ENCODE measurements at regions not wholly inside any gene's neighbourhood (a gene's known extent, or its start where the extent isn't known, plus 50 kb on each side); places are given as distances from the start of the nearest gene placed in this dataset.

DNA sequence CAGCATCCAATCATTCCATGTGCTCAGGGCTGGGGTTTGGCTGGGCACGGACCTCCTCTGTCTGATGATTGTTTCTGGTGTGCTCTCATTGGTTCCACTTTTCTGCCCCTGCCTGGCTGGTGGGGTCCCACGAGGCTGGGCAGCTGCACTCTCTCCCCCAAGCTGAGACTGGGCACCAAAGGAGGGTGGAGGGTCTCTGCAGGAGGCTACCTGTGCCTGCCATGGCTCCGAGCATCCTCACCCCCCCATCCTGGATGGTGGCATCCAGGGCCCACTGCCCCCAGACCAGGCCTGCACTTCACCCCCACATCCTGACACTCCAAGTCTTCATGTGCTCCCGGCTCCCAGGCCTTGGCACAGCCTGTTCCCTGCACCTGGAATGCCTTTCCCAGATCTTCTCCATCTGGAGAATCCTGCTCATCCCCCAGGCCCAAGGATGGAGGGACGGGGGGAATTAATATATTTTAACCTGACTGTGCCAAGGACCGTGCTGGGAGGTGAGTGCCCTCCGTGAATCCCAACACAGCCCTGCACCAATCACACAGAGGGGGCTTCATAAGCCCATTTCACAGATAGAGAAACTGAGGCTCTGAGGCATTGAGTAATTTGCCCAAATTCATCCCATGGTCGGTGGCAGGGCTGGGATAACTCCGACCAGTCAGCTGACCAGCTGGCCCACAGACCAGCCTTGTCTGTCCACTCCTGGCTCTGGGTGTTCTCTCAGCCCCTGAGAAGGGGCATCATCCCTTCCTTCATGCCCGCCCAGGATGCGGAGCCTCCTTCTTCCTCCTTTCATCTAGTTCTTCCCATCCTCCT lies 403.4 kb downstream of the MATN1 start:
- DNase-seq (ENCODE audit: low read depth in 3 of 3), result no peak

DNA sequence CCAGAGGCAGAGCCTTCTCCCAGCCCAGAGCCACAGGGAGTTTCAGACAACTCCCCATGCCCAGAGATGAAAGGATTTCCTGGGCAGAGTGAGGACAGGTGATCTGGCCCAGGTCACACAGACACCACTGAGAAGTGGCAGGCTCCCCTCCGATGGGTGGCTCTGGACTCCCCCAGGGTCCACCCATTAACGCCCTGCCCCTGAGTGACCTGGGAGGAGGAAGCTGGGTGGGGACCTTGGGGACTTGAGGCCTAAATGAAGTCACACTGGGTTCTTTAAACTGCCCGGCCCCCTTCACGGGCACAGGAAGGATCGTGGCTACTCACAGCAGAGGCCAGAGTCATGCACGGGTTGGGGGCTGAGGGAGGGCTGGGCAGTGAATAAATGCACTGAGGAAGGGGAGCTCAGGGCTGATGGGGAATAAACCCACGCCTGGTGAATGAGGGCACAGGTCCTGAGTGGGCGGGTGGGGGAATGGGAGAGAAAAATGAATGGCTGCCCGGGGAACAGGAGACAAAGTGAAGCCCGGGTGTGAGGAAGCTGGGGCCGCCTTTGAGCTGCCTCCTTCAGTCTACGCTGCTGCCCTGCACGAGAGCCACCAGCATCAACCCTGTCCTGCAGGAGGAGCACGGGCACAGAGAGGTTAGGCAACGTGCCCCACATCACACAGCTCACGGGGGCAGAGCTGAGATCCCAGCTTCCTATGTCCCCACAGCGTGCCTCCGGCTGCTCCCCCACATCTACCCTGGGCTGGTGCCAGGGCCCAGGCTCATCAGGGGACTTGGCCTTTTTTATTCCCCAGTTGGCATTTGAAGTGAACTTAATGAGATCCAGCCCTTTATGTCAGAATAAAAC lies 404.3 kb downstream of the MATN1 start:
- DNase-seq (ENCODE audit: low read depth in 3 of 3), result no peak

DNA sequence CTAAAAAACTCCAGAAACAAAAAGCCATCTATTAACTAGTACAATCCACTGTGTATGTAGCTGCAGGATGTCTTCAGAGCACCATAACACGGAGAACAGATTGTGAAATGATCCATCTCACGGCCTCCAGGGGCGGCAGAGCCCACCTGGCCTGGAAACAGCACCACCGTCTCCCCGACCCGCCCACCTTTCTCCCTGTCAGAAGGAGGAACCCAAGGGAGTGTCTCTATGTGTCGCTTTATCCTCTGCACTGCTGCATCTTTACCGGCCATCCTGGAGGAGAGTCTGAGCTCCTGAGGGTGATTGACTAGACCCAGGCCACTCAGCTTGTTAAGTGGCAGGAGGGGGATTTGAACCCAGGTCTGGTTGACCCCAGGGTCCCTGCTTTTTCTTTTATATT lies 405.0 kb downstream of the MATN1 start:
- DNase-seq (ENCODE audit: low read depth in 3 of 3), result no peak

DNA sequence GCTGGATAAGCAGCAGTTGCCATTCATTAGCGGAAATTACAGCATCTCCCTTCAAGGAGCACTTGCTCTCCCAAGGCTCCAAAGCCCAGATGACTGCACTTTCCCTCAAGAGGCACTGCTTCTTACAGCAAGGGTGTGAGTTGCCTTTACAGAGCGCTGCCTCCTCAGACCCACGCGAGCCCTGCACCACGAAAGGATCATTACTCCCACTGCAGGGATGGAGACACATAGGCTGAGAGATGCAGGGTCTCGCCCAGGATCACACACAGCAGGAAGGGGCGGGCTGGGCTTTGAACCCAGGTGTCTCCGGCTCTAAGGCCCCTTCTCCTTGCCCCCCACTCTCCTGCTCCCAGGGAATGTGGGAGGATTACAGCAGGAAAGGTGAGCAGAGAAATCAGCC lies 405.5 kb downstream of the MATN1 start:
- DNase-seq (ENCODE audit: low read depth in 3 of 3), result no peak

DNA sequence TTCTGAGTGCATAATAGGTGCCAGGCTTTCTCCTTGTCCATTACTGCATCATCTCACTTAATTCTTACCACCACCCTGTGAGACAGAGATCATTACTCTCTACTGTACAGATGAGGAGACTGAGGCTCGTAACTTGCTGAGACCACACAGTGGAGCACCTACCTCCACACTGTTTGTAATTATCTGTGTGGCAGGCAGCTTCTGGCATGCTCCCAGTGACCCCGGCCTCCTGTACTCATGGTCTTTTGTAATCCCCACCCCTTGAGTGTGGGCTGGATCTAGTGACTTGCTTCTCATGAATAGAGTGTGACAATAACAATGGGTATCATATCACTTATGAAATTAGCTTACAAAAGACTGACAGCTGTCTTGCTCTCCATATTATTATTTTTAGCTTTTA lies 407.3 kb downstream of the MATN1 start:
- DNase-seq (ENCODE audit: low read depth in 3 of 3), result no peak

DNA sequence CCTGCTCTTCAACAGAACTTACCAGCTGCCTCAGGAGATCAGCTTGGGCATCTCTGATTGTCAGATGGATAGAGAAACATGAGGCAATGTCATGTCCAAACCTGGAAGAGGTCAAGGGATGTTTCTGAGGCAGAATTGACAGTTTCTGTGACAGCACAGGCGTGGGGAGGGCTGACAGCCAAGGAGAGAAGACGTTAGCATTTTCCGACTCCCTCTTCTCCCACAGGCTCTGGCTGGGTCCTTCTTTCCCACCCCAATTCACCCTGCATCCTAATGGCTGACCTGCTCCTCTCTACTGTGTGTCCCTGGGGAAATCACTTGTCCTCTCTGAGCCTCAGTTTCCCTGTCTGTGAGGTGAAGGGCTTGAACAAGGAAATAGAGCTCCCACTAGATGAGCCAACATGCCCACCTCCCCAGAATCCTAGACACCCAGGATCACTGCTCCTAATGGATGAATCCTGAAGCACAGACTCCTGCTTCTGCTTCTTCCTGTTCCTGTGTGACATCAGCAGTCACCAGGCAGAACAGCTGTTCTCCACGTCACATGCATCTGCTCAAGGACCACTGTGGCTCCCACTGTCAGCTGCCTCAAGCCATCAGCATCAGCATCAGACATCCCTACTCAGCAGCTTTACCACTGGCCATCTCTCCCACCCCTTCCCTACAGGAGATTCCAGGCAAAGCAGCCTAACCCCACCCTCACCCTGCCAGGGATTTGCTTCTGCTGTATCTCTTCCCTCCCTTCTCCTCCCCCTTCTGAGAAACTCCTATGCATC lies 408.0 kb downstream of the MATN1 start:
- no peak for DNase-seq (ENCODE audit: low read depth in 3 of 3)

DNA sequence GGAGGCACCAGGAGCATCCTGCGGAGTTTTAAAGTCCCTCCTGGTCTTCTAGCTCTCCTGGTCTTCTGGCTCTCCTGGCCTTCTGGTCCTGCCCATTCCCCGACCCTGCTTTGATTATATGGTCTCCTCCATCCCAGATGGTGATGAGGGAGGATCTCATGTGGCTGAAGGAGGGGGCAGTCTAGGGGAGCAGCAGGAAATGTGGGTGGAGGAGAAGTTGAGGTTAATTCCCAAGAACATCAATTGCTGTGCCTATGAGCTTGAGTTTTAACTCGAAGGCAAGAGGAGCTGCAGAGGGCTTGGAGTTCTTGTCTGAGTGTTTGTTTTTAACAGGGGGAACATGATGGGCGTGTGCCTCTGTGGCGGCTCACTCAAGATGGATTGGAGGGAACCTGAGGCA lies 408.8 kb downstream of the MATN1 start:
- DNase-seq (ENCODE audit: low read depth in 3 of 3), result no peak

DNA sequence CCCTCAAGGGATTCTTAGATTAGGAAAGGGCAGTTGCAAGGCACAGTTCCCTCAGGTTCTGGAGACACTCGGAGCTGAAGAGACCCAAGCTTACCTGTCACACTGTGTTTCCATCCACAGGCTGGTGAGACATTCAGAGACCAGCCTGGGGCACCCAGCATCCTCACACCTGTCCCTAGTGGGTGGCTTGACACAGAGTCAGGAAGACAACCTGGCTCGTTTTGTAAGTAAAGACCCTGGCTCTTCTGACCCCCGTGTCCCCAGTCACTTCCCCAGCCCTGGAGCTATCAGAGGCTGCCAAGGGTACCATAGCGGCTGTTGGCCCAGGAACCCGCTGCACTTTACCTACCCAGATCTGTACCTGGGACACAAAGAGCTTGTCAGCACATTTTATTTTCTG lies 409.8 kb downstream of the MATN1 start:
- no peak for DNase-seq (ENCODE audit: low read depth in 3 of 3)

DNA sequence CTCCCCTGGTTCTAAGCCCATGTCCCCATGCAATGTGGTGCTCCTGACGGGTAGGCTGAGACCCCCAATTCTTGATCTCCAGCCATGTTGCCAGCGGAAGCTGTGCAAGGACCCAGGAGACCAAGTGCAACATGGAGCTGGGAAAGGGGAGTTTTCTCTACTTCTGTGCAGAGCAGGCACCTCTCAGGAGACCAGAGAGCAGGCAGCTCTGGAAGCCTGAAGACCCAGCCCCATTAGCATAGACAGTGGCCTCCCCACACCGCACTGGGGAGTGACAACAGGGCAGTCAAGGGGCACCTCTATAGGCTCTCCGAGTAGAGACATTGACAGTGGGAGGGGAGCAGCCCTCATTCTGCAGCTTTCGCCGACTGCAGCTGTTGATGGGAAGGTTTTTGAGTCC lies 410.2 kb downstream of the MATN1 start:
- no peak for DNase-seq (ENCODE audit: low read depth in 3 of 3)

DNA sequence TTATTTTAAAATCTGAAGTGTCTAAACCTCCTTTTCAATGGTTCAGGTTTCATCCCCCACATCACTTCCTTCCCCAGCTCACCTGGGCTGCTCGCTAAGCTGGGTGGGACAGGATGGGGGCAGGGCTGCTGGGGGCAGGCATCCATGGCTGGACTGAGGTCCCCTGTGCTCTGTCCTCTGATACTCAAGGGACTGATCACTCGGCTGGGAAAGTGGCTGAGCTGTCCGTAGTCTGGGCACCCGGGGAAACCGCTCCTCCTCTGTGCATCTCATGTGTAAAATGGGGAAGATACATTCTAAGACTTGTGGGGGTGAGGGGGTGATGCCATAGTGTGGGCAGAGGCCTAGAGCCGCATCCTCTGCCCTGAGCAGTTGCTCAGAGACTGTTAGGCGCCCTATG lies 411.2 kb downstream of the MATN1 start:
- no peak for DNase-seq (ENCODE audit: low read depth in 3 of 3)

DNA sequence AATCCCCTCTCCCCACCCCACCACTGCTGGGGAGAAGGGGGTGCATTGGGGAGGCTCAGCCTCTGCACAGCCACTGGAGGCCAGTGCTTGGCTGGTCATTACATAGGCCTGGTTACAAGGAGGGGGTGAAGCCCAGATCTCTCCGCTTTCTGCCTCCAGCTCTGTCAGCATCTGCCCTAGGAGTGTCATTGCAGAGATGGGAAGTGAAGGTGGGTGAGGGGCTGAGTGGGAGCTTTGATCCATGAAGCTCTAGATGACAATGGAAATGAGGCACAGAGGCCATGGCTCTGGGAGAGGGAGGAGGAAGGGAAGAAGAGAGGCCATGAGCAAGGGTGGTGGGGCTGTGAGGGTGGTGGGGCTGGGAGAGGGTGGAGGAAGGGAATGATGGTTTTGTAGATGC lies 411.6 kb downstream of the MATN1 start:
- DNase-seq (ENCODE audit: low read depth in 3 of 3), result no peak

DNA sequence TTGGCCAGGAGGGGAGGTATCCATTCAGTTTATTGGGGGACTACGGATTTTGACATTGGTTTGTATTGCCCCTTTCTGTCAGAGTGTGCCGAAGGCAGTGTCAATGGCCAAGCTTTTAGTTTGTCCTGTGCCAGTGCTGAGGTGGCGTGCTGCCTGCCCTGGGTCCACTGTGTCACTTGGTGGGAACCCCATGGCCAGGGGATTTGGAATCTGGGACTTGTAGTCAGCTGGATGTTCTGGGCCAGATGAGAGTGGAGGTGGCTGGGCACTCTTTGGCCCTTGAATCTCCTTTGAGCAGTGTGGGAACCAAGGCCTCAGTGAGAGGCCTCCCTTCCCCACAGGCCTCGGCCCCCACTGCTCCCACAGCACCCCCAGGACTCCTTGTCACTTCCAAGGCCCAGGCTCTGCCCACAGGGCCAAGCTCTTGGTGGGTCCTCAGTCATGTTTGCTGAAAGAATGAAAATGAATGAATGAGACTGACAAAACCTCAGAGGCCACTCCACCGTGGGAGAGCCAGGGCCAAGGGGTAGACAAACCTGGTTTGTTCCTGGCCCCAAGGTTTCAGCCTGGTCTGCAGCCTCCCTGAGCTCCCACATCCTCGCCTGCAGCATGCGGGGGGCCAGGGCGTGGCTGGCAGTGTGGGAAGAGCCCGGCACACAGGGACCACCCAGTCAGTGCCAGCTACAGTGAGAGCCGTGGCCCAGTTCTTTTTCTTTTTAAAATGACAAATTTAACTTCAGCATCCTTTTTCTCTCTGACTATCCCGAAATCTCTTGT lies 412.2 kb downstream of the MATN1 start:
- DNase-seq (ENCODE audit: low read depth in 3 of 3), result no peak

DNA sequence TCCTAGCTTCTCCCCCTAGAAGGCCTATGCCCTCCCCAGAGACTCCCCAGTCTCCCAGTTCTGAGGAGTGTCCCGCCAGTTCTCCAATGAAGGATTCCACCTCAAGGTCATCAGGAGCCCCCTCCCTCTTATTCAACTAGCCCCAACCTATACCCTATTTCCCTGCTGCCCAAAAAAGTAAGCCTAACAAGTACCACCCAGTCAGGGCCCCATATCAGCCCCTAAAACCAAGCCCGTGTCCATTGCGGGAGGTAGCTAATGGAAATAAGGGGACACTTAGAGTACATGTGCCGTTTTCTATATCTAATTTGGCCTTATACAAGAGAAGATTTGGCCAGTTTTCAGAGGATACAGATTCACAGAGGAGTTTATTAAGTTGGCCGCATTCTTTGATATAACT lies 416.2 kb downstream of the MATN1 start:
- DNase-seq (ENCODE audit: low read depth in 3 of 3), result no peak

DNA sequence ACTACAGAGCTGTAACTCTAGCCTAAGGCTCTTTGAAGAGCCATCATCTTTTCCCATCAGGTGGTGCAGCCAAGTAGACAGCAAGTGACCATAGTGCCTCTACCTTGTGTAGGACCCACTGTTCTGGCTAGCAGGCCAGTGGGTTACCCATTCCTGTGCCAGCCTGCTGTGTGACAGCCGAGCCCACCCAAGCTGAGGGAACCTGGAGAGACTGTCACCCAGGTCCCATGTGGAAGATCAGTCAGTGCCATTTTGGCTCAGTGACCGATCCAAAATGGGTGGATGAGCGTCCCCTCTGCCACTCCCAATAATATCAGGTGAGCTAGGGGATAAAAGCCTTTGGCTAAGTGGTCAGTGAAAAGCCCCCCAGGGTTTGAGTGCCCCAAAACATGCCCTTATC lies 417.9 kb downstream of the MATN1 start:
- DNase-seq (ENCODE audit: low read depth in 3 of 3), result no peak

DNA sequence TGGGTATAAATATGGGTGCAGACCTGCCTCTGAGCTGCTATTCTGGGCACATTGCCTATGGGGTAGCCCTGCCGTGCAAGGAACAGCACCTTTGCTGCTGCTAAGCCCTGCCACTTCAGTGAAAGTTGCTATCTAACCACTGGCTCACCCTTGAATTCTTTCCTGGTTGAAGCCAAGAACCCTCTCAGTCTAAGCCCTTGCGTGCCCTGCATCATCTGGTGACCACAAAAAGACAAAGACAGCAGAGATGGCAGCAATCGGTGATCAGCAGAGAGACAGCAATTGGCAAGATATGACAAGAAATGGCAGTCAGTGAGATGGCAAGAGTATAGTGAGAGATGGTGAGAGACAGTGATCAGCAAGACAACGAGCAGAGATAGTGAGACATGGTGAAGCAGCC lies 418.3 kb downstream of the MATN1 start:
- DNase-seq (ENCODE audit: low read depth in 3 of 3), result no peak

DNA sequence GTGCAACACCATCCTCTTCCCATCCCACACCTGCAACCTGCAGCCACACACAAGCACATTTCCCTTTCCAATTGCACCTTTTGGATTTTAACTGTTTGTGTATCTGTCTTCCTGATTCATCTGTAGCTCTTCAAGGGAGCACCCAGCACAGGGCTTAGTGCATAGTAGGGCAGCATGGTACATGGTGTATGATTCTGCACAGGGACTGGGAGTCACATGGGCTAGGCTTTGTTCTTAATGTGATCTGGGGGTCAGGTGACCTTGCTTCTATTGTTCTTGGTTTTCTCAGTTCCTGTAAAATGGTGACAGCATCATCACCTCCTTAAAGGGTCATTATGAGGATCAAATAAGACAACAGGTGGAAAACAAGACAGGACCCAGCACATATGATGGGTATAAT lies 419.3 kb downstream of the MATN1 start:
- DNase-seq (ENCODE audit: low read depth in 3 of 3), result no peak

DNA sequence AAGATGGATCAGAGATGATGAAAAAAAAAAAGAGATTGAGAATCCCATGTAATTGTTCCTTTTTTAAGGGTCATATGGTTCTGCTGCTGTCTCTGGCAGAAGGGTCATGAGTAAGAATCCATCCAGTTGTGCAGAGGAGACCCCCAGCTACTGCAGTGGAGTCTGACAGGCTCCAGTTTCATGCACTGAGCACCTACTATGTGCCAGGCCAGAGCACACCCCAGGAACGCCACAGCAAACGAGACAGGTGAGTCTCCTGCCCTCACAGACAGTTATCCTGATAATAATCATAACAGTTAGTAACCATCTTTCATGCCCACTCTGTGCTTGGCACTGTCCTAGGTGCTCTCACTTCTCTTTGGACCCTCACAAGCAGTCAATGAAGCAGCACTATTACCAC lies 420.0 kb downstream of the MATN1 start:
- DNase-seq (ENCODE audit: low read depth in 3 of 3), result no peak

DNA sequence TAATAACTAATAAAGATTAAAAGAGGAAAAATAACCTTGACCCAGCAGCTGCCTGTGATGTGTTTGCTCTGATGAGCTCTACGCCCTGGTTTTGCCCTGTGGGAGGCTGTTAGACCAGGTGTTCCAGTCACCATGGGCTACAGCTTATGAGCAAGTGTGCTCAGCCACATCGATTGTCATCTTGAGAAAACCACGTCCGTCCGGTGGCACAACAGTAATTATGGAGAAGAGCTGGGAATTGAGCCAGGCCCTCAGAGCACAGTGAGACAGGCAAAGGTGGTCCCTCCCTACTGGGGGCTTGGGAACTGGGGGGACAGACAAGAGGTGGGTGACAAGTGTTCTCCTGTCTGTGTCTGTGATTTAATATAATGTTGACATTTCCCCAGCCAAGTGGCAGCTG lies 420.5 kb downstream of the MATN1 start:
- DNase-seq (ENCODE audit: low read depth in 3 of 3), result no peak

DNA sequence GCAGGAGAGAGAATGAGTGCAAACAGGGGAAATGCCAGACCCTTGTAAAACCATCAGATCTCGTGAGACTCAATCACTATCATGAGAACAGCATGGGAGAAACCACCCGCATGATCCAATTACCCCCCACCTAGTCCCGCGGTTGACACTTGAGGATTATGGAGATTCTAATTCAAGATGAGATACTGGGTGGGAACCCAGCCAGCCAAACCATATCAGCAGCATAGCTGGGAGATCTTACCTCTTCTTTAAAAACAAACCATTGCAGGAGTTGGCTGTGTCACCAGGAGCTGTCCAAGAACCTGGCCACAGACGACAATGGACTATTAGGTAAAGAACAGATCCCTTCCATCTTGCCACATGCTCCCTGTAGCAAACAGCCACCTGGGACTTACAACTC lies 422.7 kb downstream of the MATN1 start:
- no peak for DNase-seq (ENCODE audit: low read depth in 3 of 3)

DNA sequence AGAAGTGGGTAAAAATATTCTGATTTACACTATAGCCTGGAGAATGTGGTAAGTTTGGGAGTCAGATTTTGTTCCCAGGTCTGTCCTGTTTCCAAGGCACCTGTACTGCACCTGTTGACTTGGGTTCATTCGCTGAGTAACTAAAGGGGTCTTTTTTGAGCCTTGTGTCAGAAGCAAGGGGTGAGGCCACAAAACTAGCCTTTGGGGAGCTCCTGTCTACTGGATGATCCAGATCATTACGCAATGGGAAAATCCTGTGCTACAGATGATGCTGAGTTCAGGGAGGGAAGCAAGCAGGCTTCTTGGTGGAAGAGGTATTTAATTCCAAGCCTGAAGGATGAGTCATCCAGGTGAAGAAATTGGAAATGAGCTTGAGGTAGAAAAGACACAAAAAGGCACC lies 424.0 kb downstream of the MATN1 start:
- DNase-seq (ENCODE audit: low read depth in 3 of 3), result no peak

DNA sequence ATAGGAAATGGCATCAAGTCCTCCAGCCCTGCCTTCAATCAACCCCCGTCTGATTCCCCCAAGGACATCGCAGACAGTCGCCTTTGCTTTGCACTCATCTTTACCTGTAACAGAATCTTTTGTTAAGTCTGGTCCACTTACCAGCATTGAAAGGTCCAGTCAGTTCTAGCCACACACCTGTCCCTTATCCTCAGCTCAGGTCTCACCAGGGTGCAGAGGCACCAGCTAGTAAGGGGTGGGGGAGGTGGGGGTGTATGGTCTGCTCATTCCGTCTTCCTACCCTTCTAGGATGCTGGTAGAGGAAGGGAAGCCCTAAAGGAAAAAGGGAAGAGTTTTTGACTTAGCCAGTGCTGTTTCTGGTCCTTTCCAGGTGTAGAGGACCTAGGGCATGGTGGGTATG lies 427.7 kb downstream of the MATN1 start:
- DNase-seq (ENCODE audit: low read depth in 3 of 3), result no peak

DNA sequence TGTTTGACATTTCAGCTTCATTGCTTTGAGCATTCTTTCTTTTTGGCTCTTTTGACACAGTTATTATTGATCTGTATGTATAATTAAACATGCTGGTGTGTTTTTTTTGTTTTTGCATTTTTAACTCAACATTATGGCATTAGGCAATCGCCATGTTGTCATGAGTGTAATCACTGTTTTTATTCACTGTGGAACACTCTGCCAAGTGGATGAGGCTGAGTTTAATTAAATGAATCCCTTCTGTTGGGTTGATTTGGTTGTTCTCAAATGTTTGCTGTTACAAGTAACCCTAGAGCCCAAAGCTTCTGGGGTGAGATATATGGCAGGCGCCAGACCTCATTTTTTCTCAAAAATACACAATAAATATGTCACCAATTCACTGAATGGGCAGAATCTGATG lies 428.1 kb downstream of the MATN1 start:
- DNase-seq (ENCODE audit: low read depth in 3 of 3), result no peak

All from stimulated activated CD4-positive, alpha-beta T cell treated with anti-CD3 and anti-CD28 coated beads, TNF-alpha, amount 100 ng/mL, for 48 hours (primary cell).